Fibroblast of peridontal ligament (primary cell): ENCODE measurements at regions not wholly inside any gene's neighbourhood (a gene's known extent, or its start where the extent isn't known, plus 50 kb on each side); places are given as distances from the start of the nearest gene placed in this dataset.
"Not testable (repeated sequence)": the region's sequence is repeated elsewhere in the genome, so short reads cannot be mapped to it uniquely, and the experiment has no call there.

Source experiments
- DNase-seq: peaks from one replicate; pipeline ENCODE4 v3.0.0-alpha.2; 2010; ENCODE audit errors: extremely low read depth

GRCh38 chr13:52931131-52931530, 82.7 kb upstream of the PCDH8 start:
- no peak for DNase-seq

- no peak for DNase-seq
Measured at GRCh38 chr13:52929846-52930245, 81.4 kb upstream of the PCDH8 start.

DNA sequence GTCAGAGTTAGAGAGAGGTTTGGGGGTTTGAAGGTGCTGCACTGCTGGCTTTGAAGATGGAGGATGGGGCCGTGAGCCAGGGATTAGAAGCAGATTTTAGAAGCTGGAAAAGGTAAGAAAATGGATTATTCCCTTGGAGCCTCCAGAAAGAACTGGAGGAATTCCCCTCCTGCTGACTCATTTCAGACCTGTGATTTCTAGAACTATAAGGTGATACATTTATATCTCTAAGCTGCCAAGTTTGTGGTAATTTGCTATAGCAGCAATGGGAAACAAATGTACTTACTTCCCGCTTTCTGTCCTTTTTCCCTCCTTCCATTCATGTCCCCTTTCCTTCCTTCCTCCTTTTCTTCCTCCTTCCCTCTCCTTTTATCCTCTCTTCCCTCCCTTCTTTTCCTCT, 78.5 kb upstream of the PCDH8 start:
- no peak for DNase-seq

DNA sequence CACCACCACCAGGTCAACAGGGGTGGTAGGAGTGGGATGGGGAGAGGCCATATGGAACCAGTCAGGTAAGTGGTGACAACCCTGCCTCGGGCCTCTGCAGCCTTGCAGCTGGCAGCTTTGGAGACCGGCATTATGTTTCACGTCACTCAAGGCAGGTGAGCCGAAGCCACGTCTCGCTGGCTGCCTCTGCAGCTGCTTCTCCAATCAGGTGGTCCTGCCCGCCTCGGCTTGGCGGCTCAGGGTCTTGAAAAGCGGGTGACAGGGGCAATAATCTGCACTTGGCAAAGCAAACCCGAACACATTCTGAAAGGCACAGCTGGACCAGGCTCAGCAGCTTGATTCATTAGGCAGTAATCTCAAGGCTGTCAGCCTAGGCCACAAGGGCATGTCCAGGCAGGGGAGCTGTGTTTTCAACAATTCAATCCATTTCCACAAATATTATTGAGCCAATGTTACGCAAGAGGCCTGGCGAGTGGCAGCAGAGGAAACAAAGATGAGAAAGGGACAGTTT, 77.4 kb upstream of the PCDH8 start:
- no peak for DNase-seq

GRCh38 chr13:52925251-52925650, 76.8 kb upstream of the PCDH8 start:
- DNase-seq = no peak

DNA sequence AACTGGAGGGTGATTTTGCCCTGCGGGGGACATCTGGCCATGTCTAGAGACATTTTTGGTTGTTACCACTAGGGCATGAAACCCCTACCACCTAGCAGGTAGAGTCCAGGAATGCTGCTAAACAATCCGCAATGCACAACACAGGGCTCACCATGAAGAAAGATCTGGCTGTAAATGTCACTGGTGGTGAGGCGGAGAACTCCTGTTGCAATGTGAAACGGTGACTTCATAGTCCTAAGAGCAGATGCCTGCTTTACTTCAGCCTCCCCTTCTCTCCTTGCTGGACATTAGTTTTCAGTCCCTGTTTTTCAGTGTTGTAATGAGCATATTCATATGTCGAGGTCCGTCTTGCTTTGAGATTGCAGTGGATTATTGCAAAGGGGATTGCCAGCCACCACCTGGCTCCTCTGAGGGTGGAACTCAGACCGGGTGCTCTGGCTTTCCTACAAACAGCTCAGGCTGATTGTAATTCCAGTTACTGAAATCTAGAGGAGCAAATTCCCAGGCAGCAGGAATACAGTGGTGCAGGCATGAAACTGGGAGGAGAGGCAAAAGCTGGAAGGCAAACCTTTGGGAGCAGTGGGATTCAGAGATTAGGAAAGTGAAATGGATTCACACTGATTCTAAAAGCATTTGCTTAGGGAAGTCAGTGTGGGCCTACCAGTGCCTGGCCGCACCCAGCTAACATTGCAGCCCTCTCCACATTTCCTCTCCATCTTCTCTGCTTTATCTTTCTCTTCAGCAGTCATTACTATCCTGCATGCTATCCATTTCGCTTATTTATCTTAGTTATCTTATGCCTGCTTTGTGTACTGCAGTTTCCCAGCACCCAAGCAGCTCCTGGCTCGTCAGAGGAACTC, 76.1 kb upstream of the PCDH8 start:
- DNase-seq = no peak

- no peak for DNase-seq
Measured at GRCh38 chr13:52922961-52923360, 74.5 kb upstream of the PCDH8 start.

GRCh38 chr13:52921194-52921593, 72.8 kb upstream of the PCDH8 start:
- no peak for DNase-seq

- no peak for DNase-seq
Measured at GRCh38 chr13:52916486-52916990, 68.1 kb upstream of the PCDH8 start.

GRCh38 chr13:52911340-52911739, 62.9 kb upstream of the PCDH8 start:
- no peak for DNase-seq

DNA sequence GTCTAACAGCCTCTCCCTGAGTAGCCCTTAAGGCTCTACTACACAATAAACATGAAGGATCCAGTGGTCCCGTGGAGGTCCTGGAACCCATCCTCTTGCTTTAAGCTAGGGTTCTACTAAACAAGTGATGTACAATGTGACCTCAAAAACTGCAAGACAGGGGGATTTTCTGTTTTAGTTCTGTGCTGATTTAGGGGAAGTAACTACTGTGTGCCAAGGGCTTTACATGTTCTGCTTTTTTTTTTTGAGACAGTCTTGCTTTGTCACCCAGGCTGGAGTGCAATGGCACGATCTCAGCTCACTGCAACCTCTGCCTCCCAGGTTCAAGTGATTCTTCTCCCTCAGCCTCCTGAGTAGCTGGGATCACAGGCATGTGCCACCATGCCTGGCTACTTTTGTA, 61.9 kb upstream of the PCDH8 start:
- not testable (repeated sequence) for DNase-seq

- DNase-seq = no peak
Measured at GRCh38 chr13:52906122-52906903, 57.9 kb upstream of the PCDH8 start.

- no peak for DNase-seq
Measured at GRCh38 chr13:52905701-52906100, 57.3 kb upstream of the PCDH8 start.

DNA sequence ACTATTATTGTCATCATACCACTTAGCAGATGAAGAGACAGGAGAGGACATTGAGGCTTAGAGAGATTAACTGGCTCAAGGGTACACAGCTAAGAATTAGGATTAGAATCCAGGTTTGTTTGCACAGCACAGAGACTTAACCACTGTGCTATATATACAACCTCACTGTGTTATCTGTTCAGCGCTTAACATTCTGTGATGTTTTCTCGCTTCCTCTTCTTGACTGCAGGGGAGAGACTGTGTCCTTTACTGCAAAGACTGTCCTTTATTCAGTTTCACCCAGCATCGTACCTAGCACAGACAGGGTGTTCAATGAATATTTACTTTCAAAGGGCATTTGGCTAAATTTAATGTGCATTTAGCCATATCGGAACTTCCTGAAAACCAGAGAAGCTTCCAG, 54.9 kb upstream of the PCDH8 start:
- no peak for DNase-seq

DNA sequence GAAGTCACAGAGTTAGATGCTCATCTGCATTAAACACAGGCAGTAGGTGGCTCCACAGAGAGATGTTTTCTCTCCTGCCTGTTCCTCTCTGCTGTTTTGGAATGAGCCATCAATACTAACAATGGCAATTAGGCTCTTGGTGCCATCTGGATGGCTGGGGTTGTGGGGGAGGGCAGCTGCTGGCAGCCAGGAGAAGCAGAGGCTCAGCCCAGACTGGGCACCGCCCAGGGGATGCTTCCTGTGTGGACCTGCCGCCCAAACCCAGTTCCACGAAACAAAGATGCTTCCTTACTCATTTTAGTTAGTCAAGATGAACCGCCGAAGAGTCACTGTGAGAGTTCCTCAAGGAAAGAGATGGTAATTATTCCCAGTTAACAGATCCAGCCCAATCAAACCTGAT, 50.8 kb upstream of the PCDH8 start:
- no peak for DNase-seq
